GM08714 (cell line): ENCODE measurements at regions not wholly inside any gene's neighbourhood (a gene's known extent, or its start where the extent isn't known, plus 50 kb on each side); places are given as distances from the start of the nearest gene placed in this dataset.

Experiments
- H3K4me3 ChIP-seq: fragments of 200-500 bp; sonication (Bioruptor generic); 2 replicates; pipeline ENCODE4 v1.5.1; 2014; ENCODE audit warnings: mild to moderate bottlenecking, low read length, inconsistent platforms
- ZNF274 ChIP-seq: IDR thresholded peaks from 2 replicates; pipeline ENCODE4 v1.6.1; 2012; ENCODE audit warnings: mild to moderate bottlenecking, low read depth, low read length

DNA sequence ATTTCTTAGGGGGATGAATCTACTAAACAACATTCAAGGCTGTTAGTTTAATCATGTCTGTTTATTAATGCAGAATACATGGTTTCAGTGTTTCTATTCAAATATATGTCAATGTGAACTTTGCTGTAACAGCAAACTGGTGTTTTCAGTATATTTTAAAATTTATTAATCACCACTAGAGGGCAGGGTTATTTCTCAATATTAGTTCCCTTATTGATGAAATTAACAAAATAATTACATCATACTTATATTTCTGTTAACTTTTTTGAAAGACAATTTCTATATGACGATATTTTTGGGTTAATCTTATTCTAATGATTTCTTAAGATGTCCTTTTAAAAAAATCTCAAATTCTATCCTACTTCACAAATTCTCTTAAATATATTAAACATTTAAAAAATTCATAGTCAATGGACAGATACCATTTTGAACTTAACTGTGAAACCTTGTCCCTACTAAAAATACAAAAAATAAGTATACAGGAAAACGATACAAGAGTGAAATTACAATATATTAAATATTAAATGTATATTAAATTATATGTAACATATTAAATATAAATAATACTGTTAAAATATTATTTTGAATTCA lies 1034.1 kb upstream of the PRMT6 start:
- no peak for TF ChIP-seq ZNF274

DNA sequence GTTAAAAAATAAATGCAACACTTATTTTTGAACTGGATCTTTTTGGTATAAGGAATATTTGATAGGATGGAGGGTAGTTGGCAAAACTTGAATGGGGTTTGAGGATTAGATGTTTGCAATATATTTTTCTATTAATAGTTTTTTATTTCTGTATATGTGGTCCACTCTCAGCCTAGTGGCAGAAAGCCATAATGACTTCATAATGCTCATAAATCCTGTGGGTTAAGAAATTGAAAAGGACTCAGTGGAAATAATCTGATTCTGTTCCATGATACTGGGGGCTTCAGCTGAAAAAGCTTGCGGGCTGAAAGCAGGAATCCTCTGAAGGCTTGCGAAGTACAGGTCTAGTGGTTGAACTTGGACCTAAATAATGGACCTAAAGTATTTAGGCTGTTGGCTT lies 1028.6 kb upstream of the PRMT6 start:
- H3K4me3 ChIP-seq, result no peak overlapping the region
- TF ChIP-seq ZNF274, result no peak

More for the DNA sequence above, 1034.1 kb upstream of the PRMT6 start:
- no peak overlapping the region for H3K4me3 ChIP-seq

DNA sequence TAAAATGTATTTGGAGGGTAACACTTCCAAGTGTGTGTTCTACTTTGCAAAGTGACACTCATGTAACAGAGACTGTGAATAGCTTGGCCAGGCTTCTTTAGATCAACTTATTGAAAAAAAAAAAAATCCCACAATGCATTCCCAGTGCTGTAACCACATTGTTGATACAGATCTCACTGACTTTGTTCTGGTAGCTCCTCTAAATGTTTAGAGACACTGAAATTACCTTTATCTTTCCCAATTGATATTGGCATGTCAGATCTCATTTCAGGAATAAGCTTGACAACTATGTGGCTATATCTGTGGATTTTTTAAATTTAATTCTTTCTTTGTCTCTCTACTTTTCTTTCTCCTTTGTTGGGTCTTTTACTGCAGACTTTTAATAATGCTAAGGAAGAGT lies 1018.9 kb upstream of the PRMT6 start:
- H3K4me3 ChIP-seq, result no peak overlapping the region
- no peak for TF ChIP-seq ZNF274

DNA sequence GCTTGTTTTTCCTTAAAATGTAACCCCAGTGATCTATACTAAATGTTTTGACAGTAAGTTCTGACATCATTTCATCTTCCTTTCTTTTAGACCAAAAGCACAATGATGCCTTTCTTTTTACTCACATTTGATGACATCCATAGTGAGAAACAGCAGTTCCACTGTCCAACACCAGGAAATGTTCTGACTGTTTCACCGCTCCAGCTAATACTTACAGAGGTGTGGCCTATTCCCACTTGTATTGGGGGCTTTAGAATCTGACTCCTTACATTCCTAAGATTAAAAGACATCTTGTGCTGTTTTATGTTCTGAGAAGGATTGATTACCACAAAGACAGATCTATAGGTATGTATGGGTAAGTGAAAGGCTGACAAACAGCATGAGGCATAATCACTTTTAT lies 1018.2 kb upstream of the PRMT6 start:
- no peak overlapping the region for H3K4me3 ChIP-seq
- no peak for TF ChIP-seq ZNF274

DNA sequence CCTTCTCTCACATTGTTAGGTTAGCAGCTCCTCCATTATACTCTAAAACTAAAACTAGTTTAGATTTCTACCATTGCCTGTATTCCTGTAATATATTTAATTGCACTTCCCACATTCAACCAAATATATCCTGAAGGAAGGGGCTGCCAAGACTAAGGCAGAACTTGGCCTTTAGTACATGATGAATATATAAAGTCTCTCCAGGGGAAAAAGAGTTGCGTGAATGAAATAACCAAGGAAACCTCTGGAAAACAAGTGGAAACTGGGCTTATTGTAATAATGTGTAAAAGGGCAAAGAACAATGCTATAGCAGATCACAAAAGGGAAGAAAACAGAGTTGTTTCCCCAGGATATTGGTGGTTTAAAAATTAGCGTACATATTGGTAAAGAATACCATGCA lies 1012.5 kb upstream of the PRMT6 start:
- no peak overlapping the region for H3K4me3 ChIP-seq
- TF ChIP-seq ZNF274, result no peak

DNA sequence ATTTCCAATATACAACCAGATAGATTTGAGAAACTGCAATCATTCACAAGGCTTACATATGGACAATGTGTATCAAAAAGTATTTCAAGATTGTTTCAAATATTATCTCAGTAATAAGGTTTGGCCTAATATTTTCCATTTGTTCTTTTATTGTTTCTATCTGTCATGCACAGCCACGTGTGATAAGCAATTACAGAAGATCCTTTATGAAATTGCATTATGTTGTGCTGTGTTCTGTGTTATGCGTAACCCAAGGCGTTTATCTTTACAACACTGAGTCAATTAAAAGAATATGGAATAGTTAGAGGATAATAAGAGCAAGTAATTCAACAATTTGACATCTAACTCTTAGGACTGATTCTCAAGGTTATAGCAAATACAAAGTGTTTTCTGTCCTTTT lies 1009.3 kb upstream of the PRMT6 start:
- TF ChIP-seq ZNF274, result no peak
- H3K4me3 ChIP-seq, result no peak overlapping the region

DNA sequence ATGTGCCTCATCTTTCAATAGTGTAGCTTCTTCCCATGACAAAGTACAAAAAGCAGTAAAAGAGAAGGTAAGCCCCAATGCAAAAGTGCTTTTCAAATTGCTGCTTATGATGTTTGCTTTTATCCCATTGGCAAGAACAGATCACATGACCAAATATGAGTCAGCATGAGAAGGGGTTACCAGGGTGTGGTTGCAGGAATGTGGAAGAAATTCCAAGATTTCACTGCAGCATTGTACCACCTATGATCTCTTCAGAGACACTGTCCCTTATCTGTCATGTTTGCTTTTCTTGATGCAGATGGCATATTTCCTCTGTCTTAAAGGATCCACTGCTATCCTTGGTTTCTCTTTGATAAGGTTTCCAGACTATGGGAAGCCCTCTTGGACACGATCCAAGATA lies 1006.9 kb upstream of the PRMT6 start:
- no peak for TF ChIP-seq ZNF274
- H3K4me3 ChIP-seq, result no peak overlapping the region

DNA sequence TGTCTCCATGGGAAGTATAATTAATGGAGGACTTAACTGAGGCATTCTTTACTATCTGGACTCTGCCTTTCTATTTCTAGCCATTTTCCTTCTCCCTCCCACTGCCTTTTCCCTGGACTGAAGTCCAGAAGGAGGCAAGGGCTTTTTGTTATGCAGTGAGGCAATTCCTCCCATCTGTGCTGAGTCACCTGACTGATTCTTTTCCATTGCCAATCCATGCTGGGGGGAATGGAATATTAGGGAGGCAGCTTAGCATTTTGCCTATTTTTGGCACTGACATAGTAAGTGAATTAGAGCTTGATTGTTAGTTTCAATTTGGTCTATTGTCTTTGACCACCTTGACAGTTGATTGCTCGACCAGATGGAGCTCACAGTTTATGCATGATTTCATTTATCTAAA lies 1000.6 kb upstream of the PRMT6 start:
- TF ChIP-seq ZNF274, result no peak
- H3K4me3 ChIP-seq, result no peak overlapping the region

DNA sequence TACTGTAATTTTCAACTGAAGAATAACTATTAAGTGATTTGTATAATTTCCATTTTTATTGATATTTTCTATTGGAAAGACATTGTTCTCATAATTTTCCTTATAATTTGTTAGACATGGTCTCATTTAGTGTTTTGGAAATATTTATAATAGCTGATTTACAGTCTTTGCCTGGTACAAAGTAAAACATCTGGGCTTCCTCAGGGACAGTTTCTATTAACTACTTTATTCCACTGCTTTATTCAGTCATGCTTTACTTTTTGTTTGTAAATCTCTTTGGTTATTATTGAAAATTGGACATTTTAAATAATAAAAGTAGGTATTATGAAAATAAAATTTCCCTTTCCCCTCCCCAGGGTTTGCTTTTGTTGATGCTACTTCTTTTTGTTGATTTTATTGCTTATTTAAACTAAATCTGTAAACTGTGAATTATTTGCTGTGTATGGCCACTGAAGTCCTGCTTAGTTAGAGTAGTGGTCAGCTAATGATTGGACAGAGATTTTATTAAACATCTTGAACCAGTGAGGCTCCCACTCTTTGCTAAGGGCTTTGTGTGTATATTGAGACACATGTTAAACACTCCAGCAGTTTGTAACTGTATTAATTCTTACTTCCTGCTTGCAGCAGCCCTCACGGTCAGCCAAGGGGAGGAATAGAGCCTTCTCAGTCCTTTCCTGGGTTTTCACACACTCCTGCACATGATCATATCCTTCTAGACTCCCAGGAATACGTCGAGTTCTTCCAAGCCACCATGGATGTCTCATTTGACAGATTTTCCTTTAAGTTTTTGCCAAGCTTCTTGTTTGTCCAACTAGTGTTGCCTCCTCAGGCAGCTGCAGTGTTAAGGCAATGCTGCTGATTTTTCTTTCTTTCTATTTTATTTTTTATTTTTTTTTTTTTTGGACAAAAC lies 994.6 kb upstream of the PRMT6 start:
- TF ChIP-seq ZNF274, result no peak
- H3K4me3 ChIP-seq, result no peak overlapping the region

DNA sequence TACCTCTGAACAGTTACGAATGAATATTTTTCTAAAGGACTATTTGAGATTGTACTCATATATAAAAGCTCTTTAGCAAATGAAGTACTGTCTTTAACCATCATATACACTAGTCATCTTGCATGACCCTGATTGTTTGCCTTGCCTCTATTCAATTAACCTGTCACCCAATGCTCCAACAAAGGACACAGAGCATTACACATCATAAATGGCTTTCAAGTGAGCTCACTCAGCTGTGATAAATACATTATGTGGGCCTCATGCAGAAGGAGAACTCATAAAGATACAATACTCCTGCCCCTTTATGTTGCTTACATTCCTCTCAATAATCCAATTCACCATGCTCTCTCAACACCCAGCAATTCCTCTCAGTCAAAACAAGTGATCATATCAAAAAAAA lies 993.0 kb upstream of the PRMT6 start:
- H3K4me3 ChIP-seq, result no peak overlapping the region
- TF ChIP-seq ZNF274, result no peak

DNA sequence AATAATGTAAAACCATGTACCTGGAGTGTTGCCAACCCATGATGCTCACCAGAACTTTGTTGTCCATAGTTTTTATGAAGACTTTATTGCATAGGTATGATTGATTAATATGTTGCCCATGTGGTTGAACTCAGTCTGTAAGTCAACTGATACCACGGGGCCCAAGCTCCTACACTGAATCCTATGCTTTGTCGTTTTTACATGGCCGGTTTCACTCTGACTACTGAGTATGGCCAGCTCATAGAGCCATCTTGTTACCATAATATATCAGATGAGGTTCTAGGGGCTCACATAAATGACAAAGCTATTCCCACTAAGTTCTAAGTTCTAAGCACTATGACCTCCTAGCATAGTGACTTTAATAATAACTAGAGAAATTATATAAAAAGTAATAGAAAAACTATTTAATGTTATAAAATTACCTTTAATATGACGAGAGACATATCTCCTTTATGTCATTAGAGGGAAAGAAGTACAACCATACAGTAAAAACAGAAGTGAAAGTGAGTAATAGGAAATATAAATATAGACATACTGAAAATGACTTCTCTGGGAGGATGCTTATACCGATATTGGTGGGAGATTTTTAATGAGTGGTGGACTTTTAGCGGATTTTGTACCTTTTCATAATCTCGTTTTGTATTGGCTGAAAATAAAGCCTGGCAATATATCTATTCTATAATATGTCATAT lies 983.4 kb upstream of the PRMT6 start:
- H3K4me3 ChIP-seq, result no peak overlapping the region
- no peak for TF ChIP-seq ZNF274

DNA sequence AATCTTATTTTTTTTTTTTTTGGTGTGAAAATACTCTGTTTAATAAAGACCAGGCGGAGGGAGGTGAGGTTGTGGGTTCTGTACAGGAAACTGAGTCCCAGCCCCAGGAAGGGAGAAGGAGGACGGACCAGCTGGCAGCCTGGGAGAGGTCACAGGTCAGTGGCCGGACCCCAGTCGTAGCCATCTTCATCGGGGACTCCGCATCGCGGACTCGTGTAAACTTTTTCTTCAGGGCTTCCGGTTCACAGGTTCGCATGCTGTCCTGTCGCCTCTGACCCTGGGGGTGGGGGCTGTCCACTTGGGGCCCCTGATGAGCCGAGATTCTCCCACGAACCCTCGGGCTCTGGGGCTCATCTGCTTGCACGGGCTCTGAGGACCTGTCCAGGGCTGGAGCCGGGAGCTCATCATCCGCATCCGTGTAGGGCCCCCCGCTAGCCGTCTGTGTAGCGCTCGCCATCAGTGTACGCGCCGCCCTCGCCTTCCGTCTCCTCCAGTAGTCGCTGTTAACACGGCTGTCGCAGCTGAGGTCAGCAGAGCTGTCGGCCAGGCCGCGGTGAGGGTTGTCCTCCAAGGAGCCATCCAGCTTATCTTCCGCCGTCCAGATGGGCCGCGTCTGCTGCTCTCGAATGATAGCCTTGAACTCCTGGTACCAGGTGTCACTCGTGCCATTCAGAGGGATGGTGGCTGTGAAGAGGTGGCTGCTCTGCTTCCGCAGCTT lies 975.7 kb upstream of the PRMT6 start:
- no peak overlapping the region for H3K4me3 ChIP-seq
- TF ChIP-seq ZNF274, result no peak

DNA sequence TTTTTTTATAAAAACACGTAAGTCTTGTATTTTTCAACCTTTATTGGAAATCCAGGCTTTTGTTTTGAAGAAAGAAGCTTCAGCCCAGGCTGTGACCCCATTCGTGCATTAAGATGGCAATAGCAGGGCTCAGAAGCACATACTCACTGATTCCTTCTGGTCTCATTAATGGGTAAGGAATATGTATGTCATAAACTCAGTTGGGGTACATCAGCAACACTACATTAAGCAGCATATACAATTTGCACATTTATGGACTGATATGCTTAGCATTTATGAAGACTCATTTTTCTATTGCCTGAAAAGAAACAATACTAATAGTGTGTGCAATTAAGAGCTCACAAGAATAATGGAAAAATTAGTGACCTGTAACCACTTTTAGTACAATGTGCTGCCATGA lies 945.4 kb upstream of the PRMT6 start:
- TF ChIP-seq ZNF274, result no peak
- H3K4me3 ChIP-seq, result no peak overlapping the region

DNA sequence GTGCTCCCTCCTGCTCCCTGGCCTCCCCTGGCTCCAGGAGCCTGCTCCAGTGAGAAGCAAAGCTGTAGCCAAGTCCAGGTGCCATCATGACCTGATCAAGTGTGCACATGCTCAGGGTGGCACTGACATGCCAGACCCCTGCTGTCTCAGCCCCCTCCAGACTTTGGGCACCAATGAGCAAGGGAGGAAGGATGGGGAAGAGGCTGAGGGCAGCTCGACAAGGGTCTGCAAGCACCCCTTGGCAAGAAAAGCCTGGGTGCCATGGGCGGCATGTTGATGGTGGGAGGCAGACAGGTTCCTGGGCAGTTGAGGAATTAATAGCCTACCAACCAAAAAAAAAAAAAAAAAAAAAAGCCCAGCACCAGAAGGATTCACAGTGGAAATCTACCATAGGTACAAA lies 942.6 kb upstream of the PRMT6 start:
- TF ChIP-seq ZNF274, result no peak

More for the DNA sequence above, 942.6 kb upstream of the PRMT6 start:
- no peak overlapping the region for H3K4me3 ChIP-seq
